OCI-LY7 (cell line): ENCODE measurements at regions not wholly inside any gene's neighbourhood (a gene's known extent, or its start where the extent isn't known, plus 50 kb on each side); places are given as distances from the start of the nearest gene placed in this dataset.

ENCODE experiments used
- EZH2phosphoT487 ChIP-seq: fragments of 200-600 bp; sonication (generic); IDR thresholded peaks from 2 replicates; pipeline ENCODE4 v1.6.1; 2018; ENCODE audit warnings: low read depth, borderline replicate concordance, mild to moderate bottlenecking, mixed run types, antibody characterized with exemption, low read length, moderate library complexity, mixed read lengths
- TF ChIP-seq, protein P1 (sequence below): fragments of 200-600 bp; sonication (generic); conservative IDR thresholded peaks from 2 replicates; pipeline ENCODE4 v1.5.1; 2014; ENCODE audit warnings: mild to moderate bottlenecking, antibody characterized with exemption, low read length, moderate library complexity, mixed read lengths

DNA sequence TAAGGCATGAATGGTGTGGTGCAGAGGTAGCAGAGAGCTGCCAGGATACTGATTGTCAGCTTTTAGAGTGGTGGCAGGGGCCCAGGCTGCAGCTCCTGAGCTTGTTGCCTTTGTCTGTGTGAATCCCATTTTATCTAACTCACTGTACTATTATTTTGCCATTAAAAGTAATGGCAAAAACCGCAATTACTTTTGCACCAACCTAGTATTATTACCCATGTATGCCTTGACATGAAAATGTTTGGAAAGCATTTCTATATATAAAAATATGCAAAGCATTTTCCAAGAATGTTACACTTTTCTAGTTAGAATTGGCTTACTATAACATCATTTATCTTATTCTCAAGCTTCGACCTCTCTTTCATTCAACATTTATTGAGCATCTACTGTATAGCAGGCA is 308.1 kb upstream of the MYOCD start:
- TF ChIP-seq, protein P1, sequence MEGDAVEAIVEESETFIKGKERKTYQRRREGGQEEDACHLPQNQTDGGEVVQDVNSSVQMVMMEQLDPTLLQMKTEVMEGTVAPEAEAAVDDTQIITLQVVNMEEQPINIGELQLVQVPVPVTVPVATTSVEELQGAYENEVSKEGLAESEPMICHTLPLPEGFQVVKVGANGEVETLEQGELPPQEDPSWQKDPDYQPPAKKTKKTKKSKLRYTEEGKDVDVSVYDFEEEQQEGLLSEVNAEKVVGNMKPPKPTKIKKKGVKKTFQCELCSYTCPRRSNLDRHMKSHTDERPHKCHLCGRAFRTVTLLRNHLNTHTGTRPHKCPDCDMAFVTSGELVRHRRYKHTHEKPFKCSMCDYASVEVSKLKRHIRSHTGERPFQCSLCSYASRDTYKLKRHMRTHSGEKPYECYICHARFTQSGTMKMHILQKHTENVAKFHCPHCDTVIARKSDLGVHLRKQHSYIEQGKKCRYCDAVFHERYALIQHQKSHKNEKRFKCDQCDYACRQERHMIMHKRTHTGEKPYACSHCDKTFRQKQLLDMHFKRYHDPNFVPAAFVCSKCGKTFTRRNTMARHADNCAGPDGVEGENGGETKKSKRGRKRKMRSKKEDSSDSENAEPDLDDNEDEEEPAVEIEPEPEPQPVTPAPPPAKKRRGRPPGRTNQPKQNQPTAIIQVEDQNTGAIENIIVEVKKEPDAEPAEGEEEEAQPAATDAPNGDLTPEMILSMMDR, result no peak
- TF ChIP-seq EZH2phosphoT487, result no peak
